Pancreas (tissue), 10 donors: ENCODE measurements at regions not wholly inside any gene's neighbourhood (a gene's known extent, or its start where the extent isn't known, plus 50 kb on each side); places are given as distances from the start of the nearest gene placed in this dataset.

Source experiments
- ATAC-seq, 4 donors: fragments of 200-7000 bp; cut with Tn5 transposase; one replicate each; pipeline versions ENCODE4 v1.8.0 to v1.9.1; 2020; ENCODE audit warnings: mild to moderate bottlenecking in 4 of 4, moderate library complexity in 4 of 4
- DNase-seq, 6 donors: peaks; one replicate each; pipeline ENCODE4 v3.0.0-alpha.2; 2020
- FAIRE-seq: peaks from 2 replicates; lab custom pipeline; 2012; peaks lifted over from hg19 to GRCh38; lab: Jason Lieb, UNC
- H3K27ac ChIP-seq, 4 donors: fragments of 200-600 bp; sonication (generic); 1 replicate in 3 of 4; 2 replicates in 1 of 4; pipeline versions ENCODE4 v1.5.0 to v1.8.0; 2020
- H3K27me3 ChIP-seq, 4 donors: fragments of 200-600 bp; one replicate each; pipeline ENCODE4 v1.8.0; 2021
- H3K36me3 ChIP-seq, 3 donors: fragments of 200-600 bp; sonication (generic) in 1 of 3; one replicate each; pipeline versions ENCODE4 v1.5.0 to v1.8.0; 2020 to 2021
- H3K4me1 ChIP-seq, 3 donors: fragments of 200-600 bp; one replicate each; pipeline ENCODE4 v1.8.0; 2021
- H3K4me3 ChIP-seq, 4 donors: fragments of 200-600 bp; sonication (generic) in 2 of 4; one replicate each; pipeline versions ENCODE4 v1.5.0 to v1.8.0; 2020 to 2021
- H3K9me3 ChIP-seq, 4 donors: fragments of 200-600 bp; one replicate each; pipeline ENCODE4 v1.8.0; 2021
- WGBS, 2 donors: extraction: QIAGEN DNeasy Blood & Tissue Kit; methylation state at CpG; one replicate each; pipeline ENCODE4 v1.1.7; 2013; 5-methylcytosine and 5-hydroxymethylcytosine counted together
- intact Hi-C, 3 donors: fragments of 100-400 bp; cut with DNase I; formaldehyde crosslinking; loops; one replicate each; pipeline versions ENCODE4 v1.11.1 to v1.14.2; 2022
- TF ChIP-seq, protein P1 (sequence below), 4 donors: fragments of 200-600 bp; sonication (generic) in 3 of 4; IDR thresholded peaks; one replicate each; pipeline versions ENCODE4 v1.5.0 to v1.8.0; 2021; ENCODE audit warnings: antibody characterized with exemption in 4 of 4
- donor health status: healthy with polysubstance abuse.
- donor health status: DM: no; HTN: no; CAD: no; lungs with moderate emphysema.
- donor health status: DM: no; HTN: no; CAD: no.
- donor health status: control.
- donor health status: control.
- donor health status: Bipolar disorder and iron deficiency.
- donor health status: DM: yes; HTN: yes; CAD: no.
- donor health status: DM: no; HTN: no; CAD: no.
- donor health status: DM: no; HTN: no; CAD: no.
- donor health status: DM: yes; HTN: yes; CAD: no.

DNA sequence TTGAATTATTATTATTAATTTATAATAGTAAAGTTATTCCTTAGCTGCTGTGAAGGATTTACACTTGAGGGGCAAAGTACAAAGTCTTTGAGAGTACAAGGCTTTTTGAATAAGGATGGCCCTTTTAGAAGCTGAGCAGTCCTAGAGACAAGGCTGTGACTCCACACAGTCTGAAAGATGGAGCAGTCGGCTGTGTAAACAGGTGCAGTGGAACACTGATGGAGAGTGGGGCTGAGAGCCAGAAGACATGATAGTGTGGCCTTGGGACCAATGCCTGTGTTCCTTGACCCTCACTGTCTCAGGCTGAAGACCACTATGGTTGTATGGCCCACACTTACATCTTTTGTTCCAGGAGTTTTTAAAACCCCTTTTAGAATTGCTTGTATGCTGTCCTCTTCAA is 311.2 kb upstream of the PHF14 start:
- ATAC-seq = no peak
- Histone ChIP-seq H3K4me1 (no peaks in the 10 kb centered on the region), H3K27ac (no peak overlapping the region), H3K27me3 (no peaks in the 10 kb centered on the region), H3K4me3 (no peak overlapping the region), H3K36me3 (no peaks in the 10 kb centered on the region), H3K9me3 (no peaks in the 10 kb centered on the region)
- intact Hi-C loops = no loop called here
- TF ChIP-seq, protein P1, sequence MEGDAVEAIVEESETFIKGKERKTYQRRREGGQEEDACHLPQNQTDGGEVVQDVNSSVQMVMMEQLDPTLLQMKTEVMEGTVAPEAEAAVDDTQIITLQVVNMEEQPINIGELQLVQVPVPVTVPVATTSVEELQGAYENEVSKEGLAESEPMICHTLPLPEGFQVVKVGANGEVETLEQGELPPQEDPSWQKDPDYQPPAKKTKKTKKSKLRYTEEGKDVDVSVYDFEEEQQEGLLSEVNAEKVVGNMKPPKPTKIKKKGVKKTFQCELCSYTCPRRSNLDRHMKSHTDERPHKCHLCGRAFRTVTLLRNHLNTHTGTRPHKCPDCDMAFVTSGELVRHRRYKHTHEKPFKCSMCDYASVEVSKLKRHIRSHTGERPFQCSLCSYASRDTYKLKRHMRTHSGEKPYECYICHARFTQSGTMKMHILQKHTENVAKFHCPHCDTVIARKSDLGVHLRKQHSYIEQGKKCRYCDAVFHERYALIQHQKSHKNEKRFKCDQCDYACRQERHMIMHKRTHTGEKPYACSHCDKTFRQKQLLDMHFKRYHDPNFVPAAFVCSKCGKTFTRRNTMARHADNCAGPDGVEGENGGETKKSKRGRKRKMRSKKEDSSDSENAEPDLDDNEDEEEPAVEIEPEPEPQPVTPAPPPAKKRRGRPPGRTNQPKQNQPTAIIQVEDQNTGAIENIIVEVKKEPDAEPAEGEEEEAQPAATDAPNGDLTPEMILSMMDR (IDR thresholded peaks at IDR 0.05) = no peak
- DNase-seq = no peak
- 18 to 20% methylated on average over 1 of the region's 1 CpG for WGBS, 2 donors
- no peak for FAIRE-seq

DNA sequence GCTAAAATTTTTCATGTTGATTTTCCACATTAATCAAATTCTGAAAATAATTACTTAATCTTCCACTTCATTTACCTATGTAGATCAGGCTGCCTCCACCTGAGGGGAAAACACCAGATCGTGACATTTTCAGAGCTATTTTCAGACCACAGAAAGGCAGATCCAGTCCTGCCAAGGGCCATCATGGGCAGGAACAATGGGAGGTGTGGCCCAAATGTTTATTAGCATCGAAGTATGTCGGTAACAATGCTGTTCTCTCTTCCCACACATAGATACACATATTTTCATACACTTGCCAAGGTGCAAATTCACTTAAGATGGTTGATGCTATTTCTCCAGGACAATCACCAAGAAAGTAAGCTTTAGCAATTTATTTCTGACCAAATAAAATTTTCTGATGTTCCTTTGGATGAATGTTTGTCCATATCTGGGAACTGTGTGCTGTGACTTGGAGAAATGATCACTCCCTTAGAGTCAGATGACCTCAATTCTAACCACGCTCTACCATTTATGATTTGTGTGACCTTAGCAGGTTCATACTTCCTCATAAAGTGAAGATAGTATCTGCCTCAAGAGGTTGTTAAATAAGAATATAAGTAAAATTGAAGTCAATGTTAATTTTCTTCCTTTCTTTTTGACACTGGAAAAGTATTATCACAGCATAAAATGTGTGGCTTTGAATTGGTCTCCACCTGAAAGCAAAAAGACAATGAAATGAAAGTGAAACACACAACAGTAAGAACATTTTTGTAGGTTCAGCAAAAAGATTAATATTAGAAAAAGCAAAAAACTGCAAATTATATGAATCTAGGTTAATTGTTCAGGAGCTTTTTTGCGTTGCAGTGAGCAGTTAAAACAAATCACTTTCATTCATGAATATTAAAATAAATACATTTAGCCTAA is 310.4 kb upstream of the PHF14 start:
- no peaks in the 10 kb centered on the region for H3K36me3 ChIP-seq
- ATAC-seq = no peak
- H3K27me3 ChIP-seq = no peaks in the 10 kb centered on the region
- H3K4me1 ChIP-seq = no peaks in the 10 kb centered on the region
- H3K27ac ChIP-seq = no peak overlapping the region
- FAIRE-seq = no peak
- no peak for DNase-seq
- TF ChIP-seq, protein P1 (IDR thresholded peaks at IDR 0.05) = no peak
- no peak overlapping the region for H3K4me3 ChIP-seq
- intact Hi-C loops = no loop called here
- 73 to 78% methylated on average over 5 of the region's 5 CpGs for WGBS, 2 donors
- no peaks in the 10 kb centered on the region for H3K9me3 ChIP-seq

DNA sequence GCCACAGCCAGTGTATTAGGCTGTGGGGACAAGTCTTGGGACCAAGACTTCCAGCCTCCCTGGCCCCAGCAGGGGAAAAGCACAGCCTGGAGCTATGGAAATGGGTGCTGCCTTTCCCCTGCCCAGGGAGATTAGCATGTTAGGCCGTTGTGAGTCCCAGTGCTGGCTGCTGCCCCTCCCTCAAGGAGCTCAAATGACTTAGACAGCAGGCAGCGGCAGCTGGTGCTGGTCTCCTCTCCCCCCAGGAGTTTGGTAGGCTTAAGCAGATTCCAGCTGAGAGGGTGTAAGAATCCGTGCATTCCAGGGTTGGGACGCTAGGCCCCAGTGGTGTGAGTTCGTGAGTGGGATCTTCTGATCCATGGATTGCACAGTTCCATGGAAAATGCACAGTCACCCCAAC is 301.5 kb upstream of the PHF14 start:
- H3K9me3 ChIP-seq = no peaks in the 10 kb centered on the region
- FAIRE-seq (no peak), ATAC-seq (no peak), DNase-seq (no peak)
- no peaks in the 10 kb centered on the region for H3K36me3 ChIP-seq
- no peak overlapping the region for H3K27ac ChIP-seq
- no peaks in the 10 kb centered on the region for H3K4me1 ChIP-seq
- intact Hi-C loops = no loop called here
- no peak overlapping the region for H3K4me3 ChIP-seq
- WGBS, 2 donors = 71 to 81% methylated on average over 5 of the region's 5 CpGs
- TF ChIP-seq, protein P1 (IDR thresholded peaks at IDR 0.05) = no peak
- H3K27me3 ChIP-seq = no peaks in the 10 kb centered on the region

DNA sequence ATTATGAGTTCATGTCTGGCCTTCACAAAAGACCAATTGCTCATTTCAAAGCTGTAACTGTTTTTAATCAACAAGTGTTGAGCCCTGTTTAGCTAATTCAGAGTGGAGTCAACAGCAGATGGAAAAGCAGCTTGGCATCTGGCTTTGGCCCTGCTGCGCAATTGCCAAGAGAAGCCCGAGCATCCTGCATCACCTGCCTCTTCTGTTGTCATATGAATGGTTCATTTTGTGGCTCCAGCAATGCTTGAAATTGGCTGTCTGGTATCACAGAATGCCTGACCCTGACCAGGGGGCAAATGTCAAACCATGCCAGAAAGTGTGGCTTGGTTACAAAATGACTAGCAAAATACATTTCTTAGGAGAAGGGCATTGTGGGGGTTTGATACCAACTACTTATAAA is 296.5 kb upstream of the PHF14 start:
- WGBS, 2 donors = 89 to 95% methylated on average over 2 of the region's 2 CpGs
- intact Hi-C loops = no loop called here
- H3K27ac ChIP-seq = no peak overlapping the region
- no peak for FAIRE-seq
- no peaks in the 10 kb centered on the region for H3K4me1 ChIP-seq
- DNase-seq = no peak
- no peaks in the 10 kb centered on the region for H3K36me3 ChIP-seq
- no peaks in the 10 kb centered on the region for H3K9me3 ChIP-seq
- TF ChIP-seq, protein P1 (IDR thresholded peaks at IDR 0.05) = no peak
- no peak for ATAC-seq
- H3K4me3 ChIP-seq = no peak overlapping the region
- no peaks in the 10 kb centered on the region for H3K27me3 ChIP-seq

DNA sequence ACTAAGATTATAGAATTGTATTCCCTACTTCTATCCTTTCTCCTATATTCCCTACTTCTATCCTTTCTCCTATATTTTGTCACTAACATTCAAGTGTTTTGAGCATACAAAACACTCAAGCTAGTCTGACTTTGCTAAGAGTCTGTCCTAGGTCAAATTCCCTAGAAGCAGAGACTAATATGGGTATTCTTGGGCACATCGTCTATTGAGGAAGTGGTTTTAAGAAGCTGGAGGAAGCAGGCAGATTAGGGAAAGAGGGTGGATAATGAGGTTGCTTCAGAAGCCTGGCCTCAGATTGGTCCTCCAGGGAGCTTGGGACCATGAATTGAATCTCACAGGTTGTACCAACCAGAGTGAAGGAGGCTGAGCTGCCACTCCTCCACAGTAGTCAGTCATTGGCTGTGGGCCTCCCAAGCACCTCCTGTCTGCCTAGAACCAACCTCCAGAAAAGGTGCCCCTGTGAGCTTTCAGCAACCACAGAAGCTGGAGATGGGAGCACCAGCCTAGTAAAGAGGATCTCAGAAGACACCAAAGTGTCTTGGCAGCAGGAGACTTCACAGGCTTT is 295.9 kb upstream of the PHF14 start:
- intact Hi-C loops = no loop called here
- FAIRE-seq = no peak
- TF ChIP-seq, protein P1 (IDR thresholded peaks at IDR 0.05) = no peak
- no peaks in the 10 kb centered on the region for H3K4me1 ChIP-seq
- H3K9me3 ChIP-seq = no peaks in the 10 kb centered on the region
- no peaks in the 10 kb centered on the region for H3K27me3 ChIP-seq
- no peaks in the 10 kb centered on the region for H3K36me3 ChIP-seq
- WGBS, 2 donors = 75 to 79% methylated on average over 1 of the region's 1 CpG
- no peak overlapping the region for H3K4me3 ChIP-seq
- no peak for DNase-seq
- H3K27ac ChIP-seq = no peak overlapping the region
- ATAC-seq = no peak
